WTC11 (cell line): ENCODE measurements at regions not wholly inside any gene's neighbourhood (a gene's known extent, or its start where the extent isn't known, plus 50 kb on each side); places are given as distances from the start of the nearest gene placed in this dataset.

Experiments
- CTCF ChIP-seq: fragments of 200-600 bp; IDR thresholded peaks from 2 replicates; pipeline ENCODE4 v1.8.0; 2022; ENCODE audit warnings: antibody characterized with exemption
- IRF2 ChIP-seq: sonication (generic); formaldehyde crosslinking; IDR thresholded peaks from 2 replicates; pipeline ENCODE4 v1.8.0; 2022; ENCODE audit warnings: low read depth, missing genetic modification reagents, borderline replicate concordance
- NFYB ChIP-seq: sonication (generic); formaldehyde crosslinking; conservative IDR thresholded peaks from 2 replicates; pipeline ENCODE4 v1.8.0; 2022; ENCODE audit warnings: low read depth, missing genetic modification reagents
- TF ChIP-seq, protein P1 (sequence below): sonication (generic); formaldehyde crosslinking; IDR thresholded peaks from 2 replicates; pipeline ENCODE4 v1.8.0; 2022; ENCODE audit warnings: mild to moderate bottlenecking, missing genetic modification reagents

DNA sequence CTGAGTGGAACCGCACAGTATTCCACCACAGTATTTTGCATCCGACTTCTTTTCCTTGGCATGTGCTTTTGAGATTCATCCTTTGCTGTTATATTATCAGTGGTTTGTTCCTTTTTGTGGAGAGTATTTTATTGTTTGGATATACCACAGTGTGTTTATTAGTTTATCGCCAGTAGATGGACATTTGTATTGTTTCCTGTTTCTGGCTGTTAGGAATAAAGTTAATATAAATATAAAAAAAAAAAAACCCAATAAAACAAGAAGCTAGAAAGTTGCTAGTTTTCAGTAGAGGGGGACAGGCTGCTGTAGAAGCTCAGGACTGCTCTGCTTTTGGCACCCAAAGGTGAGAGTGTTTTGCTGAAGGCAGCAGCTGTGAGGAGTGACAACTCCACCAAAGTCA lies 62.0 kb upstream of the EEA1 start:
- no peak for TF ChIP-seq IRF2 (CRISPR knock-in tag)
- no peak for TF ChIP-seq NFYB (CRISPR knock-in tag)
- TF ChIP-seq, protein P1, sequence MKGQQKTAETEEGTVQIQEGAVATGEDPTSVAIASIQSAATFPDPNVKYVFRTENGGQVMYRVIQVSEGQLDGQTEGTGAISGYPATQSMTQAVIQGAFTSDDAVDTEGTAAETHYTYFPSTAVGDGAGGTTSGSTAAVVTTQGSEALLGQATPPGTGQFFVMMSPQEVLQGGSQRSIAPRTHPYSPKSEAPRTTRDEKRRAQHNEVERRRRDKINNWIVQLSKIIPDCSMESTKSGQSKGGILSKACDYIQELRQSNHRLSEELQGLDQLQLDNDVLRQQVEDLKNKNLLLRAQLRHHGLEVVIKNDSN (CRISPR knock-in tag): no peak
- no peak for TF ChIP-seq CTCF
